ENCODE measurements at regions not wholly inside any gene's neighbourhood (a gene's known extent, or its start where the extent isn't known, plus 50 kb on each side); places are given as distances from the start of the nearest gene placed in this dataset.

- no peak overlapping the region for H3K4me3 ChIP-seq
- 36 to 38% methylated on average over 1 of the region's 1 CpG for WGBS, 2 donors (ENCODE audit: low coverage in 1 of 2)
- TF ChIP-seq POLR2AphosphoS5 (IDR thresholded peaks at IDR 0.05) (no peak), EP300 (IDR thresholded peaks at IDR 0.05) (no peak), CTCF (IDR thresholded peaks at IDR 0.05) (no peak), POLR2A (IDR thresholded peaks at IDR 0.05) (no peak)
- no peaks in the 10 kb centered on the region for H3K9me3 ChIP-seq
- H3K27ac ChIP-seq, result no peak overlapping the region
- no peak for ATAC-seq
- no peaks in the 10 kb centered on the region for H3K4me1 ChIP-seq
- H3K27me3 ChIP-seq, result no peaks in the 10 kb centered on the region
- H3K36me3 ChIP-seq, result no peaks in the 10 kb centered on the region
Observed at GRCh38 chr2:122634256-122634655, 878.8 kb downstream of the TSN start.

DNA sequence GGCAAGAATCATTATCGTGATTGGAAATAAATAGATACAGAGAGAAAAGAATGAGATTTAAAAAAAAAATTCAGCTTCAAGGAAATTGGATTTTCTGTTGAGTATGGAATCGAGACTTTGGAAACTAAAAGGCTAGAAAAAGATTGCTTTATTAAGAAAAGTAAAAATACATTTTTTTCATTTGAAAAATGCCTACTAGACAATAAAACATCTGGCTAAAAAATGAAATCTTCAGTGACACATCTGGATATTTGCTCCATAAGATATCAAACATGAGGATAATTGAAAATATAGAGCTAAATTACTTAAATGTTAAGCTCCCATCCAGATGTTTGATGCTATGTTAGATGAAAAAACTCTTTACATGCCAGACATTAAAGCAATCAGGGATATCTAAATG lies 879.5 kb downstream of the TSN start:
- no peak for ATAC-seq
- H3K27ac ChIP-seq, result no peak overlapping the region

GRCh38 chr2:122635686-122636085 lies 880.2 kb downstream of the TSN start:
- no peak overlapping the region for H3K4me3 ChIP-seq
- ATAC-seq, result no peak
- WGBS, 2 donors (ENCODE audit: low coverage in 1 of 2), result 14 to 44% methylated on average over 1 of the region's 1 CpG
- TF ChIP-seq POLR2A (IDR thresholded peaks at IDR 0.05) (no peak), CTCF (IDR thresholded peaks at IDR 0.05) (no peak)
- no peaks in the 10 kb centered on the region for H3K4me1 ChIP-seq
- H3K27me3 ChIP-seq, result no peaks in the 10 kb centered on the region
- no peaks in the 10 kb centered on the region for H3K36me3 ChIP-seq
- H3K9me3 ChIP-seq, result no peaks in the 10 kb centered on the region
- H3K27ac ChIP-seq, result no peak overlapping the region

More for the DNA sequence above, 879.5 kb downstream of the TSN start:
- no peaks in the 10 kb centered on the region for H3K36me3 ChIP-seq
- no peak for TF ChIP-seq POLR2AphosphoS5 (IDR thresholded peaks at IDR 0.05)
- TF ChIP-seq EP300 (IDR thresholded peaks at IDR 0.05), result no peak
- no peak for TF ChIP-seq CTCF (IDR thresholded peaks at IDR 0.05)
- TF ChIP-seq POLR2A (IDR thresholded peaks at IDR 0.05), result no peak
- no peaks in the 10 kb centered on the region for H3K9me3 ChIP-seq
- no peak overlapping the region for H3K4me3 ChIP-seq
- 86 to 91% methylated on average over 2 of the region's 2 CpGs for whole genome bisulfite sequencing, 2 donors (ENCODE audit: low coverage in 1 of 2)
- H3K4me1 ChIP-seq, result no peaks in the 10 kb centered on the region
- H3K27me3 ChIP-seq, result no peaks in the 10 kb centered on the region

- TF ChIP-seq POLR2AphosphoS5 (IDR thresholded peaks at IDR 0.05) (no peak), CTCF (IDR thresholded peaks at IDR 0.05) (no peak), POLR2A (IDR thresholded peaks at IDR 0.05) (no peak), EP300 (IDR thresholded peaks at IDR 0.05) (no peak)
- ATAC-seq, result no peak
Observed at GRCh38 chr2:122636097-122636496, 880.6 kb downstream of the TSN start.

DNA sequence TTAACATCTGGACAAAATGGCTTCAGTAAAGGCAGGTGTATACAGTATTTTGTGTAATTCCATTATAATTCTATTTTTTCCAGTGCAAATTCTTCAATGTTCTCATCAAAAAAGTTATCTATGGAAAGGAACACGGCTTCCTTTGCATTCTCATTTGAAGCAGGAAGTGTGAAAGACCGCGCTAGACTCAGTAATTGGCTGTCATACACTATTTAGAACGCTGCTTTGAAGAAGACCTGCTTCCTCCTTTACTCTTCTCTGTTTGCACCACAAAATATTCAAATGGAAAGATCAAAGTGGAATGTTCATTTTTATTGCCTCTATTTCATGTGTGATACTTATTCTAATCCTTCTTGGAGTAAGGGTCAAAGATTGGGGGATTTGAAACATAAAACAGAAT lies 883.7 kb downstream of the TSN start:
- TF ChIP-seq CTCF (IDR thresholded peaks at IDR 0.05) (no peak), EP300 (IDR thresholded peaks at IDR 0.05) (no peak), POLR2A (IDR thresholded peaks at IDR 0.05) (no peak), POLR2AphosphoS5 (IDR thresholded peaks at IDR 0.05) (no peak)
- H3K36me3 ChIP-seq, result no peaks in the 10 kb centered on the region
- H3K27me3 ChIP-seq, result no peaks in the 10 kb centered on the region
- H3K4me1 ChIP-seq, result no peaks in the 10 kb centered on the region
- ATAC-seq, result no peak
- no peaks in the 10 kb centered on the region for H3K9me3 ChIP-seq
- WGBS, 2 donors (ENCODE audit: low coverage in 1 of 2), result 73 to 84% methylated on average over 4 of the region's 4 CpGs
- no peak overlapping the region for H3K27ac ChIP-seq
- H3K4me3 ChIP-seq, result no peak overlapping the region

More at GRCh38 chr2:122636097-122636496, 880.6 kb downstream of the TSN start:
- Histone ChIP-seq H3K4me1 (no peaks in the 10 kb centered on the region), H3K27ac (no peak overlapping the region), H3K27me3 (no peaks in the 10 kb centered on the region), H3K4me3 (no peak overlapping the region), H3K36me3 (no peaks in the 10 kb centered on the region), H3K9me3 (no peaks in the 10 kb centered on the region)

All from gastroesophageal sphincter (tissue), 4 donors.